Endothelial cell of umbilical vein (primary cell): ENCODE measurements at regions not wholly inside any gene's neighbourhood (a gene's known extent, or its start where the extent isn't known, plus 50 kb on each side); places are given as distances from the start of the nearest gene placed in this dataset.

Source experiments
- EZH2 ChIP-seq: IDR thresholded peaks from 2 replicates; pipeline ENCODE4 v1.6.1; 2012; ENCODE audit warnings: borderline replicate concordance, low read depth, mild to moderate bottlenecking, moderate library complexity, low read length, inconsistent platforms; ENCODE audit not compliant: severe bottlenecking
- FOS ChIP-seq: IDR thresholded peaks from 2 replicates; pipeline ENCODE4 v1.6.1; 2011; ENCODE audit warnings: mild to moderate bottlenecking, low read length, moderate library complexity, borderline replicate concordance; ENCODE audit not compliant: insufficient read depth
- GATA2 ChIP-seq: IDR thresholded peaks from 2 replicates; pipeline ENCODE4 v1.7.0; 2011; ENCODE audit warnings: low read depth, mild to moderate bottlenecking, moderate library complexity, mixed read lengths, low read length; ENCODE audit not compliant: insufficient read length, insufficient read depth
- POLR2A ChIP-seq: IDR thresholded peaks from 2 replicates; pipeline ENCODE4 v1.6.1; 2012; ENCODE audit warnings: low read depth, mild to moderate bottlenecking, control low read depth, low read length
- TF ChIP-seq, protein P1 (sequence below), 2 donors: IDR thresholded peaks; 1 replicate in 1 of 2; 2 replicates in 1 of 2; pipeline ENCODE4 v1.5.1; 2011; ENCODE audit warnings: low read length in 2 of 2, mild to moderate bottlenecking in 2 of 2, moderate library complexity in 2 of 2, control low read depth in 1 of 2, inconsistent platforms in 1 of 2, low read depth in 1 of 2; ENCODE audit not compliant: insufficient read depth in 1 of 2; ENCODE audit errors: extremely low read depth in 1 of 2
- TF ChIP-seq, protein P2 (sequence below): IDR thresholded peaks from 2 replicates; pipeline ENCODE4 v1.6.1; 2011; ENCODE audit not compliant: insufficient read depth, insufficient read length

DNA sequence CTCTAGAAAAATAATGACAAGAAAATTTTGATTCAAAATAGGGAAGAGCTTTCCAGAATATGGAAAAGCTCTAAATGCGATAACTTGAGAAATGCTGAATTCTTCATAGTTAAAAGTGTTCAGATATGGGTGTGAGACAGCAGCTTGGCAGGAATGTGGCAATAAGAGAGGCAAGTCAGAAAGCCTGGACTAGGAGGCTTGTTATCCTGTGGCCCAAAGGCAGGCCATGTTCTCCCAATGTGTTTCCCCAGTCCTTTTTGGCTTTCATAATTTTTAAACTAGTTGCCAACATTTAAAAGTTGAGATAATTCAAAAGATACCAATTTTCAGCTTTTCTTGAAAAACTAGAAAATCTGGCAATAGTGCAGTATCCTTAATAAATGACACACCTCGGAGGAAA is 366.3 kb upstream of the FANCL start:
- TF ChIP-seq, protein P1, sequence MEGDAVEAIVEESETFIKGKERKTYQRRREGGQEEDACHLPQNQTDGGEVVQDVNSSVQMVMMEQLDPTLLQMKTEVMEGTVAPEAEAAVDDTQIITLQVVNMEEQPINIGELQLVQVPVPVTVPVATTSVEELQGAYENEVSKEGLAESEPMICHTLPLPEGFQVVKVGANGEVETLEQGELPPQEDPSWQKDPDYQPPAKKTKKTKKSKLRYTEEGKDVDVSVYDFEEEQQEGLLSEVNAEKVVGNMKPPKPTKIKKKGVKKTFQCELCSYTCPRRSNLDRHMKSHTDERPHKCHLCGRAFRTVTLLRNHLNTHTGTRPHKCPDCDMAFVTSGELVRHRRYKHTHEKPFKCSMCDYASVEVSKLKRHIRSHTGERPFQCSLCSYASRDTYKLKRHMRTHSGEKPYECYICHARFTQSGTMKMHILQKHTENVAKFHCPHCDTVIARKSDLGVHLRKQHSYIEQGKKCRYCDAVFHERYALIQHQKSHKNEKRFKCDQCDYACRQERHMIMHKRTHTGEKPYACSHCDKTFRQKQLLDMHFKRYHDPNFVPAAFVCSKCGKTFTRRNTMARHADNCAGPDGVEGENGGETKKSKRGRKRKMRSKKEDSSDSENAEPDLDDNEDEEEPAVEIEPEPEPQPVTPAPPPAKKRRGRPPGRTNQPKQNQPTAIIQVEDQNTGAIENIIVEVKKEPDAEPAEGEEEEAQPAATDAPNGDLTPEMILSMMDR (IDR thresholded peaks at IDR 0.05; ENCODE audit: extremely low read depth in 1 of 2, insufficient read depth in 1 of 2, low read depth in 1 of 2, low read length in 2 of 2): no peak
- no peak for TF ChIP-seq GATA2
- no peak for TF ChIP-seq FOS
- no peak for TF ChIP-seq POLR2A
- TF ChIP-seq EZH2: no peak
- TF ChIP-seq, protein P2, sequence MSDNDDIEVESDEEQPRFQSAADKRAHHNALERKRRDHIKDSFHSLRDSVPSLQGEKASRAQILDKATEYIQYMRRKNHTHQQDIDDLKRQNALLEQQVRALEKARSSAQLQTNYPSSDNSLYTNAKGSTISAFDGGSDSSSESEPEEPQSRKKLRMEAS: no peak
